ENCODE measurements at regions not wholly inside any gene's neighbourhood (a gene's known extent, or its start where the extent isn't known, plus 50 kb on each side); places are given as distances from the start of the nearest gene placed in this dataset.

DNA sequence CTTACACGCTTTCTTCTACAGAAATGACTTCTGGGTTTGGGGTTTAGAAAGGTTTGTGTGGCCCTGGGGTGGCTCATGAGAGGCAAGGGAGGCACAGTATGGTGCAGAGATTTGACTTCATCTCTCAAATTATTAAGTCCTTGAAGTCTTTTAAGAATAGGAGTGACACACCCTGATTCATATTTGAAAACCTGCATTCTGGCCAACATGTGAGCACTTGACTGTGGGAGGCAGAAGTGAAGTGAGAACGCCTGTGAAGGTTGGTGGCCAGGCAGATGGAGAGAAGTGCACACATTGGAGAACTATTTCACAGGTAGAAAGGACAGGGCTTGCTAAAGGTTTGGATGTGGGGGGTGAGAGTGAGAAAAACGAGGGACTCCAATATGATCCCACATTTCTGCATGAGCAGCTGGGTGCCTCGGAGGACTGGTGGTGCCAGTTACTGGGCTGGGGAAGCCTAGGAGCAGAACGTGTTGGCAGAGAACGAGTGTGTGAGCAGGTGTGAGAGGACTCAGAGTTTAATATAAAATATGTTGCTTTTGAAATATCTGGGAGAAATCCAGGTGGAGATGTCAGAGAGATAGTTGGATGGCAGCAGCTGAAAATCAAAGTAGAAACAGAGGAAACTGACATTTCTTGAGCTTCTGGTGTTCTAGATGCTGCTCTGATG is 240.0 kb upstream of the ADAMTSL1 start:
- TF ChIP-seq, protein P1, sequence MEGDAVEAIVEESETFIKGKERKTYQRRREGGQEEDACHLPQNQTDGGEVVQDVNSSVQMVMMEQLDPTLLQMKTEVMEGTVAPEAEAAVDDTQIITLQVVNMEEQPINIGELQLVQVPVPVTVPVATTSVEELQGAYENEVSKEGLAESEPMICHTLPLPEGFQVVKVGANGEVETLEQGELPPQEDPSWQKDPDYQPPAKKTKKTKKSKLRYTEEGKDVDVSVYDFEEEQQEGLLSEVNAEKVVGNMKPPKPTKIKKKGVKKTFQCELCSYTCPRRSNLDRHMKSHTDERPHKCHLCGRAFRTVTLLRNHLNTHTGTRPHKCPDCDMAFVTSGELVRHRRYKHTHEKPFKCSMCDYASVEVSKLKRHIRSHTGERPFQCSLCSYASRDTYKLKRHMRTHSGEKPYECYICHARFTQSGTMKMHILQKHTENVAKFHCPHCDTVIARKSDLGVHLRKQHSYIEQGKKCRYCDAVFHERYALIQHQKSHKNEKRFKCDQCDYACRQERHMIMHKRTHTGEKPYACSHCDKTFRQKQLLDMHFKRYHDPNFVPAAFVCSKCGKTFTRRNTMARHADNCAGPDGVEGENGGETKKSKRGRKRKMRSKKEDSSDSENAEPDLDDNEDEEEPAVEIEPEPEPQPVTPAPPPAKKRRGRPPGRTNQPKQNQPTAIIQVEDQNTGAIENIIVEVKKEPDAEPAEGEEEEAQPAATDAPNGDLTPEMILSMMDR (IDR thresholded peaks at IDR 0.05; ENCODE audit: control insufficient read depth, insufficient read depth, low read depth, low read length, missing control alignments): no peak
- DNase-seq (ENCODE audit: low read depth): no peak

DNA sequence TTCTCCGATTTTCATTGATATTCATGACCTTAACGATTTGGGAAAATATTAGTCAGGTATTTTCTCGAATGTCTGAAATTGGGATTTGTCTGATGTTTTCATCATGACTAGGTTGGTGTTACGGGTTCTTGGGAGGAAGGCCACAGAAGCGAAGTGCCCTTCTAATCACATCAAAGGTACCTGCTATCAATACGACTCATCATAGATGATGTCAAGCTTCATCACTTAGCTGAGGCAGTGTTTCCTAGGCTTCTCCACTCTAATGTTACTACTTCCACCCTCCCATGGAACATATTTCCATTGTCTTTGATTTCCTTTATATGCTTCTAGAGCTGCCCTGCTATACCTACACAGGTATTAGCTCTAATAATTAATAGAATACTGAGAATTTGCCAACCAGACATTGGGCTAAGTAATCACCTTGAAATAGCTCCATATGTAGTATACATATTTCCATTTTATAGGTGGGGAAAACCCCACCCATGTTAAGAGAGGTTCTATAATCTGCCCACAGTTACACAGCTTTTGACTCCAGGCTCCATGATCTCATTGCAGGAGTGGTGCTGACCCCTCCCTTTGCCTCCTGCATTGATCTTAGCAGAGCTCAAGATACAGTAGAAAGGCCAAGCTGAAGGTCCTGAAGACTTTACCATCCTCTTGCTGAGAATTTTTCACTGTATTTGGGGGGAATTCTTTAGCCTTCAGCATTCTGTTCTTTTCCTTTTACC is 238.6 kb upstream of the ADAMTSL1 start:
- no peak for DNase-seq (ENCODE audit: low read depth)
- TF ChIP-seq, protein P1 (IDR thresholded peaks at IDR 0.05; ENCODE audit: control insufficient read depth, insufficient read depth, low read depth, low read length, missing control alignments): no peak
- no peak overlapping the region for H3K4me3 ChIP-seq (ENCODE audit: control insufficient read depth, low read depth, low read length)

More for the DNA sequence above, 240.0 kb upstream of the ADAMTSL1 start:
- H3K4me3 ChIP-seq (ENCODE audit: control insufficient read depth, low read depth, low read length): no peak overlapping the region

DNA sequence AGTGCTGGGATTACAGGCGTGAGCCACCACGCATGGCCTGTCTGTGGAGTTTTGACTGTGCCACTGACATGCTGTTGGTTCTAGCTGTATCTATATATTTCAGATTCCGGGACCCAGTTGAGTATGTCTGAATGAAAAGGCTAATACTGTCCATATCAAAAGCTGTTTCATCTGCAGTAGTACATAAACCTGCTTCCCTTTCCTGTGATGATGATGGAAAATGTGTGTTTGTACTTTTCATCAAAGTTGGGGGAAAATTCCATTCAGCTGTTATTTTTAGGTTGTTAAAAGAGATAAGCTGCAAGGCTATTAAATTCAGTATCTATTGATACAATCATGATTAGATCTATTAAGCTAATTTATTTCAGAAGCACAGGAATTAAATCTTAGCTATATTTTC is 237.6 kb upstream of the ADAMTSL1 start:
- DNase-seq (ENCODE audit: low read depth): no peak
- TF ChIP-seq, protein P1 (IDR thresholded peaks at IDR 0.05; ENCODE audit: control insufficient read depth, insufficient read depth, low read depth, low read length, missing control alignments): no peak
- no peak overlapping the region for H3K4me3 ChIP-seq (ENCODE audit: control insufficient read depth, low read depth, low read length)

DNA sequence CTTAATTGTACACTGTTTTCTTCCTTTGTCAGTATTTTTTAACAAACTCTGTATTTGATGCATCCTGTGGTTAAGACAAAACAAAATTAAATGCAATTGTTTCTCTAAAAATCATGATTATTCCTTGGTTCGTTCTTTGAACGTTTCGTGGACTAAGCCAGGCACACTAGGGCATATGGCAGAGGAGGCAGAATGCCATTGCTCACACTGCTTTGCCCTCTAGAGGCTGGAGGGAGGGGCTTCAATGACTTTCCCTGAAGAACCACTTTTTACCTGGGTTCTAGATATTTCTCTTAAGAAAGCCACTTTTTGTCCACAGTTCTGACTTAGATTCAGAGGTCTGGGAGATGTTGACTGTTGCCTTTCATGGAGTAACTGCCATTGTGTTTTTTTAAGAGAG is 236.2 kb upstream of the ADAMTSL1 start:
- no peak overlapping the region for H3K4me3 ChIP-seq (ENCODE audit: control insufficient read depth, low read depth, low read length)
- TF ChIP-seq, protein P1 (IDR thresholded peaks at IDR 0.05; ENCODE audit: control insufficient read depth, insufficient read depth, low read depth, low read length, missing control alignments): no peak
- no peak for DNase-seq (ENCODE audit: low read depth)

DNA sequence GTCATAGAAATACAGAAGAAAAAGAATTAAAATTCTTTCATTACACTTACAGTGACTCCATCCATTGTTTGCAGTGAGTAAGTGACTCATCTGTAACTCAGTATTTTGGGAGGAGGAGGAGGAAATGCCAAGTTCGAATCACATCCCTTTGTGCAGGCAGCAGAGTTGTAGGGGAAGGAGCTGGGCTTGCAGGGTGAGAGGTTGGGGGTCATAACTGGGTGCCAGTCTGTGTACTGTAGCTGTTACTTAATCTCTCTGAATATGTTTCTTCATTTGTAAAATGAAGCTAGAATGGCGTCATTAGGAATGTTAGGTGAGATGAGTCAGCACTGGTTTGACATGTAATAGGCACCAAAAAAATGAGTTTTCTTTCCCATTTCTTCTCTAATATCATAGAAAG is 235.7 kb upstream of the ADAMTSL1 start:
- TF ChIP-seq, protein P1 (IDR thresholded peaks at IDR 0.05; ENCODE audit: control insufficient read depth, insufficient read depth, low read depth, low read length, missing control alignments): no peak
- peak; percentile 37 for DNase-seq (ENCODE audit: low read depth)
- H3K4me3 ChIP-seq (ENCODE audit: control insufficient read depth, low read depth, low read length): no peak overlapping the region

DNA sequence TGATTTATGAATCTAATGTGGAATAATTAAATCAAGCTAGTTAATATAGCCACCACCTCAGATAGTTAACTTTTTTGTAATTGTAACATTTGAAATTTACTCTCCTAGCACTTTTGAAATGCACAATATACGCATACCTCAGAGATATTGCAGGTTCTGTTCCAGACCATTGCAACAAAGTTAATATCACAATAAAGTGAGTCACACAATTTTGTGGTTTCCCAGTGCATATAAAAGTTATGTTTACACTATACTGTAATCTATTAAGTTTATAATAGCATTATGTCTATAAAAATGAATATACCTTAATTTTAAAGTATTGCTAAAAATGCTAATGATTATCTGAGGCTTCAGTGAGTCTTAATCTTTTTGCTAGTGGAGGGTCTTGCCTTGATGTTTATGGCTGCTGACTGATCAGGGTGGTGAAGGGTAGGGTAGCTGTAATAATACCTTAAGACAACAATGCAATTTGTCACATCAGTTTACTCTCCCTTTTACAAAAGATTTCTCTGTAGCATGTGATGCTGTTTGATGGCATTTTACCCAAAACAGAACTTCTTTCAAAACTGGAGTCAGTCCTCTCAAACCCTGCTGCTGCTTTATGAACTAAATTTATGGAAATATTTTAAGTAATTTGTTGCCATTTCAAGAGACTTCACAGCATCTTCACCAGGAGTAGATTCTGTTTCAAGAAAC is 235.1 kb upstream of the ADAMTSL1 start:
- TF ChIP-seq, protein P1 (IDR thresholded peaks at IDR 0.05; ENCODE audit: control insufficient read depth, insufficient read depth, low read depth, low read length, missing control alignments): no peak
- DNase-seq (ENCODE audit: low read depth): peak; percentile 53
- H3K4me3 ChIP-seq (ENCODE audit: control insufficient read depth, low read depth, low read length): no peak overlapping the region

All from AG09309 (cell line).